HL-60 (cell line): ENCODE measurements at regions not wholly inside any gene's neighbourhood (a gene's known extent, or its start where the extent isn't known, plus 50 kb on each side); places are given as distances from the start of the nearest gene placed in this dataset.

Experiments
- GABPA ChIP-seq: IDR thresholded peaks from 2 replicates; pipeline ENCODE4 v1.6.1; 2012; ENCODE audit warnings: low read depth
- POLR2AphosphoS5 ChIP-seq: IDR thresholded peaks from 2 replicates; pipeline ENCODE4 v1.6.1; 2012; ENCODE audit warnings: low read depth
- SPI1 ChIP-seq: IDR thresholded peaks from 2 replicates; pipeline ENCODE4 v1.6.1; 2012; ENCODE audit warnings: low read depth, mild to moderate bottlenecking, borderline replicate concordance
- TF ChIP-seq, protein P1 (sequence below): IDR thresholded peaks from one replicate; pipeline ENCODE4 v1.5.1; 2011; ENCODE audit warnings: low read length, control low read depth, inconsistent platforms; ENCODE audit not compliant: insufficient read depth
- TF ChIP-seq, protein P2 (sequence below): IDR thresholded peaks from 2 replicates; pipeline ENCODE4 v1.6.1; 2012; ENCODE audit warnings: low read depth; ENCODE audit not compliant: insufficient replicate concordance

DNA sequence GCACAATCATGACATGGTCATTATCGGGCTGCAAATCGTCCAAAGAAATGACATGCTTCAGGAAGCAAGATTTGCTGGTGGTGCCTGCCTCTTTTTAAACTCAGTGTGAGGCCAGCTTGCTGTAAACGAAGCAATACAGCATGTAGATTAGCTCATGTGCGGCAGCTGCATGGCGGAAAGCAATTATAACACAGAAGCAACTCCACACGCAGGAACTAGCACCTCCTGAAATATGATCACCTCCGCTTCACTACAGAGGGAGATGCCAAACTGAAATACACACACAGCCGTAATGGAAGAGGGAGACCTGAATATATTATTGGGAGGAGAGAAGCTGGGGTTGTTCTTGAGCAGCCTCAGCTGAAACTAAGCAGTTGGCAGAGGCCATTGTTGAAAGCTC, 312.5 kb downstream of the PSAT1 start:
- TF ChIP-seq POLR2AphosphoS5 (no peak), GABPA (no peak), SPI1 (no peak)
- TF ChIP-seq, protein P1, sequence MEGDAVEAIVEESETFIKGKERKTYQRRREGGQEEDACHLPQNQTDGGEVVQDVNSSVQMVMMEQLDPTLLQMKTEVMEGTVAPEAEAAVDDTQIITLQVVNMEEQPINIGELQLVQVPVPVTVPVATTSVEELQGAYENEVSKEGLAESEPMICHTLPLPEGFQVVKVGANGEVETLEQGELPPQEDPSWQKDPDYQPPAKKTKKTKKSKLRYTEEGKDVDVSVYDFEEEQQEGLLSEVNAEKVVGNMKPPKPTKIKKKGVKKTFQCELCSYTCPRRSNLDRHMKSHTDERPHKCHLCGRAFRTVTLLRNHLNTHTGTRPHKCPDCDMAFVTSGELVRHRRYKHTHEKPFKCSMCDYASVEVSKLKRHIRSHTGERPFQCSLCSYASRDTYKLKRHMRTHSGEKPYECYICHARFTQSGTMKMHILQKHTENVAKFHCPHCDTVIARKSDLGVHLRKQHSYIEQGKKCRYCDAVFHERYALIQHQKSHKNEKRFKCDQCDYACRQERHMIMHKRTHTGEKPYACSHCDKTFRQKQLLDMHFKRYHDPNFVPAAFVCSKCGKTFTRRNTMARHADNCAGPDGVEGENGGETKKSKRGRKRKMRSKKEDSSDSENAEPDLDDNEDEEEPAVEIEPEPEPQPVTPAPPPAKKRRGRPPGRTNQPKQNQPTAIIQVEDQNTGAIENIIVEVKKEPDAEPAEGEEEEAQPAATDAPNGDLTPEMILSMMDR: no peak
- TF ChIP-seq, protein P2, sequence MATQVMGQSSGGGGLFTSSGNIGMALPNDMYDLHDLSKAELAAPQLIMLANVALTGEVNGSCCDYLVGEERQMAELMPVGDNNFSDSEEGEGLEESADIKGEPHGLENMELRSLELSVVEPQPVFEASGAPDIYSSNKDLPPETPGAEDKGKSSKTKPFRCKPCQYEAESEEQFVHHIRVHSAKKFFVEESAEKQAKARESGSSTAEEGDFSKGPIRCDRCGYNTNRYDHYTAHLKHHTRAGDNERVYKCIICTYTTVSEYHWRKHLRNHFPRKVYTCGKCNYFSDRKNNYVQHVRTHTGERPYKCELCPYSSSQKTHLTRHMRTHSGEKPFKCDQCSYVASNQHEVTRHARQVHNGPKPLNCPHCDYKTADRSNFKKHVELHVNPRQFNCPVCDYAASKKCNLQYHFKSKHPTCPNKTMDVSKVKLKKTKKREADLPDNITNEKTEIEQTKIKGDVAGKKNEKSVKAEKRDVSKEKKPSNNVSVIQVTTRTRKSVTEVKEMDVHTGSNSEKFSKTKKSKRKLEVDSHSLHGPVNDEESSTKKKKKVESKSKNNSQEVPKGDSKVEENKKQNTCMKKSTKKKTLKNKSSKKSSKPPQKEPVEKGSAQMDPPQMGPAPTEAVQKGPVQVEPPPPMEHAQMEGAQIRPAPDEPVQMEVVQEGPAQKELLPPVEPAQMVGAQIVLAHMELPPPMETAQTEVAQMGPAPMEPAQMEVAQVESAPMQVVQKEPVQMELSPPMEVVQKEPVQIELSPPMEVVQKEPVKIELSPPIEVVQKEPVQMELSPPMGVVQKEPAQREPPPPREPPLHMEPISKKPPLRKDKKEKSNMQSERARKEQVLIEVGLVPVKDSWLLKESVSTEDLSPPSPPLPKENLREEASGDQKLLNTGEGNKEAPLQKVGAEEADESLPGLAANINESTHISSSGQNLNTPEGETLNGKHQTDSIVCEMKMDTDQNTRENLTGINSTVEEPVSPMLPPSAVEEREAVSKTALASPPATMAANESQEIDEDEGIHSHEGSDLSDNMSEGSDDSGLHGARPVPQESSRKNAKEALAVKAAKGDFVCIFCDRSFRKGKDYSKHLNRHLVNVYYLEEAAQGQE: no peak
